ENCODE measurements at regions not wholly inside any gene's neighbourhood (a gene's known extent, or its start where the extent isn't known, plus 50 kb on each side); places are given as distances from the start of the nearest gene placed in this dataset.

DNA sequence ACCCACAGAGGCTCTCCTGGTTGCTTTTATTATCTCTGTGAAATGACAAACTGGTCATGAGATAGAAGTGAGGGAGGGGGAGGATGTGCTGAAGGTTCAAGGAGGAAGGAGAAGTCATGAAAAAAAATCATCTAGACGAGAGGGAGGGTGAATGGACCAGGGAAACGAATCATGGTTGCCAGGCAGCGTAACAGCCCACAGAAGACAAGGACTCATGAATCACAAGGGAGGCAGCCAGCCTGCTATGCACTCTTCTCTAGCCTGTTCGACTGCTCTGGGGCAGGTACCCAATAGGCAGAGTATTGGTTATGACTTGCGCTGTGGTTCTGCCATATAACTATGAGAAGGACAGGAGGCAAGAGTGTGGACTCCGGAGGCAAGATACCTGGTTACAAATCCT, 475.2 kb downstream of the CDK5RAP2 start:
- DNase-seq: no peak
- no peaks in the 10 kb centered on the region for H3K36me3 Mint-ChIP-seq (ENCODE audit: low read depth)
- intact Hi-C loops (cut with micrococcal nuclease): no loop called here
- peaks cover 2% of the 10 kb centered on the region for H3K27me3 Mint-ChIP-seq
- no peaks in the 10 kb centered on the region for H3K4me1 Mint-ChIP-seq
- no peak overlapping the region for H3K27ac Mint-ChIP-seq
- H3K4me3 Mint-ChIP-seq: no peak overlapping the region
- H3K9me3 Mint-ChIP-seq: no peaks in the 10 kb centered on the region

DNA sequence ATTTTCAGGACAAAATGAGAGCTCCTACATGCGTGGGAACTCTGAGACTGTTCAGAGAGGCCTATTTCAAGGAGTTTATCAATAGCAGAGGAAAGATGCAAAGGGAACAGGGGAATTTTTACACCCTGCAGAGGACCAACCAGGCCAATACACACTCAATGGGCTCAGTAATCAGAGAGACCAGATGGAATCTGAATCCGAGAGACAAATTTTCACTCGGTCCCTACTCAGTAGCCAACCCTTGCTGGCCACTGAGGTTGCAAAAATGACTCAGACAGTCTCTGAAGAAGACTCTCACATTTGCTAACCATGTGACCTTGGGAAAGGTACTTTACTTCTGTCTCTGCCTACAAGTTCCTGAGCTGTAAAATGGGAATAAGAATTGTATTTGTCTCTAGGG, 479.4 kb downstream of the CDK5RAP2 start:
- no peak for DNase-seq
- Mint-ChIP-seq H3K27ac (no peak overlapping the region), H3K4me1 (no peaks in the 10 kb centered on the region), H3K4me3 (no peak overlapping the region), H3K36me3 (ENCODE audit: low read depth) (no peaks in the 10 kb centered on the region), H3K27me3 (peaks cover 2% of the 10 kb centered on the region), H3K9me3 (no peaks in the 10 kb centered on the region)
- intact Hi-C loops (cut with micrococcal nuclease): no loop called here

GRCh38 chr9:120099065-120099464, 480.9 kb downstream of the CDK5RAP2 start:
- Mint-ChIP-seq H3K4me3 (no peak overlapping the region), H3K36me3 (ENCODE audit: low read depth) (no peaks in the 10 kb centered on the region), H3K27me3 (no peaks in the 10 kb centered on the region), H3K27ac (no peak overlapping the region), H3K4me1 (no peaks in the 10 kb centered on the region), H3K9me3 (no peaks in the 10 kb centered on the region)
- no peak for DNase-seq
- intact Hi-C loops (cut with micrococcal nuclease): no loop called here

DNA sequence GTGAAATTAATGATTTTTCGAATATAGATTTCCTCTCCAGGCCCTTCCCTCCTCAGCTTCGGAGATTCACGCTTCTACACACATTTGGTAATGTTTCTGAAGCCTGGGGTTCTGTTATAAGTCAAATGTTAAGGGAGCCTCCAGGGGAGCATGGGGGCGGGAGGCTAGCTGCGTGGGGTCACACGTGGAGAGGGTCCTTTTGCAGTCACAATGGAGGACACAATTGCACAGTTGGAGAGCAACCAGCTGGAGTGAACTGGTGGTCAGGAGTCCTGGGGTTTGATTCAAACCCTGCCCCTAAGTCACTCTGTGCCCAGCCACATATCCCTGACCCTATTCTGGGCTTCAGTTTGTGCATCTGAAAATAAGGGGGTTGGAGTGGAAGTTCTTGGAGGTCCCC, 481.4 kb downstream of the CDK5RAP2 start:
- intact Hi-C loops (cut with micrococcal nuclease): no loop called here
- no peak for DNase-seq
- Mint-ChIP-seq H3K9me3 (no peaks in the 10 kb centered on the region), H3K4me3 (no peak overlapping the region), H3K36me3 (ENCODE audit: low read depth) (no peaks in the 10 kb centered on the region), H3K4me1 (no peaks in the 10 kb centered on the region), H3K27me3 (no peaks in the 10 kb centered on the region), H3K27ac (no peak overlapping the region)

- no peaks in the 10 kb centered on the region for H3K4me1 Mint-ChIP-seq
- H3K36me3 Mint-ChIP-seq (ENCODE audit: low read depth): no peaks in the 10 kb centered on the region
- no peak overlapping the region for H3K27ac Mint-ChIP-seq
- peaks cover 5% of the 10 kb centered on the region for H3K9me3 Mint-ChIP-seq
- no peak overlapping the region for H3K4me3 Mint-ChIP-seq
- DNase-seq: no peak
- no peaks in the 10 kb centered on the region for H3K27me3 Mint-ChIP-seq
- intact Hi-C loops (cut with micrococcal nuclease): no loop called here
These were observed 488.8 kb downstream of the CDK5RAP2 start for GRCh38 chr9:120091206-120091605.

- Mint-ChIP-seq H3K27ac (no peak overlapping the region), H3K4me3 (no peak overlapping the region), H3K27me3 (no peaks in the 10 kb centered on the region), H3K36me3 (ENCODE audit: low read depth) (no peaks in the 10 kb centered on the region), H3K9me3 (peaks cover 5% of the 10 kb centered on the region), H3K4me1 (no peaks in the 10 kb centered on the region)
- DNase-seq: no peak
- intact Hi-C loops (cut with micrococcal nuclease): no loop called here
These were observed 499.1 kb downstream of the CDK5RAP2 start for GRCh38 chr9:120080849-120081248.

GRCh38 chr9:120078112-120078511, 501.9 kb downstream of the CDK5RAP2 start:
- H3K27me3 Mint-ChIP-seq: no peaks in the 10 kb centered on the region
- no peaks in the 10 kb centered on the region for H3K9me3 Mint-ChIP-seq
- no peak overlapping the region for H3K4me3 Mint-ChIP-seq
- DNase-seq: no peak
- intact Hi-C loops (cut with micrococcal nuclease): no loop called here
- H3K36me3 Mint-ChIP-seq (ENCODE audit: low read depth): no peaks in the 10 kb centered on the region
- no peak overlapping the region for H3K27ac Mint-ChIP-seq
- H3K4me1 Mint-ChIP-seq: no peaks in the 10 kb centered on the region

DNA sequence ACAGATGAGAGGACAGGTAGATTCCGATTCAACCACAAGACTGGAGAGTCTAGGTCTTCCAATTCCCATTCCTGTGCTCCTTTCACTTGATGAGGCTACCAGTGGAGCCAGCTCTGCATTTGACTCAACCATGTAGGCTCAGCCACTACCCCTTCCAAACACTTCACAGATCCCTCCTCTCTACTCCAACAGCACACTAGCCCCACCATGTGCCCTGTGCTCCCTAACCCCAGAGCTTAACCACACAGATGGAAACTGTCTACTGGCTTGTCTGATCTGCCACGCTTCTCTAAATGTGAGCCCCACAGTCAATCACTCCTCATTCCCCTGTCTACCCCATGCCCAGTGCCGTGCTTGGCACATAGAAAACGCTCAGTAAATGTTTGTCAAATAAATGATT, 508.2 kb downstream of the CDK5RAP2 start:
- intact Hi-C loops (cut with micrococcal nuclease): no loop called here
- no peaks in the 10 kb centered on the region for H3K4me1 Mint-ChIP-seq
- H3K4me3 Mint-ChIP-seq: no peak overlapping the region
- H3K9me3 Mint-ChIP-seq: no peaks in the 10 kb centered on the region
- H3K27ac Mint-ChIP-seq: no peak overlapping the region
- DNase-seq: no peak
- no peaks in the 10 kb centered on the region for H3K36me3 Mint-ChIP-seq (ENCODE audit: low read depth)
- no peaks in the 10 kb centered on the region for H3K27me3 Mint-ChIP-seq

- Mint-ChIP-seq H3K27me3 (no peaks in the 10 kb centered on the region), H3K9me3 (peaks cover 4% of the 10 kb centered on the region), H3K4me3 (no peak overlapping the region), H3K36me3 (ENCODE audit: low read depth) (no peaks in the 10 kb centered on the region), H3K4me1 (no peaks in the 10 kb centered on the region), H3K27ac (no peak overlapping the region)
- no peak for DNase-seq
- intact Hi-C loops (cut with micrococcal nuclease): no loop called here
These were observed 513.7 kb downstream of the CDK5RAP2 start for GRCh38 chr9:120066315-120066714.

GRCh38 chr9:120065151-120065550, 514.8 kb downstream of the CDK5RAP2 start:
- Mint-ChIP-seq H3K36me3 (ENCODE audit: low read depth) (no peaks in the 10 kb centered on the region), H3K4me1 (no peaks in the 10 kb centered on the region), H3K4me3 (no peak overlapping the region), H3K9me3 (peaks cover 4% of the 10 kb centered on the region), H3K27ac (no peak overlapping the region), H3K27me3 (no peaks in the 10 kb centered on the region)
- DNase-seq: no peak
- intact Hi-C loops (cut with micrococcal nuclease): no loop called here

GRCh38 chr9:120045011-120045410, 535.0 kb downstream of the CDK5RAP2 start:
- H3K4me1 Mint-ChIP-seq: no peaks in the 10 kb centered on the region
- intact Hi-C loops (cut with micrococcal nuclease): no loop called here
- no peak overlapping the region for H3K4me3 Mint-ChIP-seq
- H3K36me3 Mint-ChIP-seq (ENCODE audit: low read depth): no peaks in the 10 kb centered on the region
- H3K27ac Mint-ChIP-seq: no peak overlapping the region
- DNase-seq: no peak
- H3K27me3 Mint-ChIP-seq: no peaks in the 10 kb centered on the region
- no peaks in the 10 kb centered on the region for H3K9me3 Mint-ChIP-seq

DNA sequence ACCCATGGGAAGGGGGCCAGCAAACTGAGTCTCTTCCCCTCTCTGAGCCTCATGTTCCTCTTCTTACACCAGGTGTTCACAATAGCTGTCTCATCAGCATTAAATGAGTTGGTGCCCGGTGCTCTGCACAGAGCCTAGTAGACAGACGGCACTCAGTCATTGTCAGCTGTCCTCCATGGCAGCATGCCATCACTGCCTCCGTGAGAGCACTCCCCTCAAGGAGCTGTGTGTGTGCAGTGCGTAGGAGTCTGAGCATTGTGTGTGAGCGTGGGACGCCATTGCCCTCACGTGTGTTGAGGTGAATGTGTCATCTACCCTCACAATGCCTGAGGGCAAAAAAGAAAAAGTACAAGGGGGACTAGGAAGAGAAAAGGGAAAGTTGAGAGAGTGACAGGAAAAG, 536.5 kb downstream of the CDK5RAP2 start:
- Mint-ChIP-seq H3K36me3 (ENCODE audit: low read depth) (no peaks in the 10 kb centered on the region), H3K4me1 (no peaks in the 10 kb centered on the region), H3K27ac (no peak overlapping the region), H3K4me3 (no peak overlapping the region), H3K27me3 (no peaks in the 10 kb centered on the region), H3K9me3 (no peaks in the 10 kb centered on the region)
- intact Hi-C loops (cut with micrococcal nuclease): no loop called here
- DNase-seq: no peak

DNA sequence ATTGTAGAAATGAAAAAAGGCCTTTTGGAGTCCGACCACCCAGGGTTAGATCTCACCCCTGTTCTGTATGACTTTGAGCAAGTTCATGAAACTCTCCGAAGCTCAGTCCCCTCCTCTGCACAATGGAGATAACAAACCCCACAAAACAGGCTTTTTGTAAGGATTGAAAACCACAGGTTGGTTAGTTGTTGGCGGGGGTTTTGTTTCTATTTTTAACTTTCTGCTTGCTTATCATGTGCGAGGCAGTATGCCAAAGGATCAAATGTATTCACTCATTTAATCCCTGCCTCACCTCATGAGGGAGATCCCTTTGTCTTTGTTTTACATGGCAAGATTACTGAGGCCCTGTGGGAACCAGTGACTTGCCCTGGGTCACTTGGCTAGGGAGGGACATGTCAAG, 539.1 kb downstream of the CDK5RAP2 start:
- Mint-ChIP-seq H3K27ac (no peak overlapping the region), H3K36me3 (ENCODE audit: low read depth) (no peaks in the 10 kb centered on the region), H3K27me3 (no peaks in the 10 kb centered on the region), H3K9me3 (no peaks in the 10 kb centered on the region), H3K4me1 (no peaks in the 10 kb centered on the region), H3K4me3 (no peak overlapping the region)
- intact Hi-C loops (cut with micrococcal nuclease): no loop called here
- no peak for DNase-seq

DNA sequence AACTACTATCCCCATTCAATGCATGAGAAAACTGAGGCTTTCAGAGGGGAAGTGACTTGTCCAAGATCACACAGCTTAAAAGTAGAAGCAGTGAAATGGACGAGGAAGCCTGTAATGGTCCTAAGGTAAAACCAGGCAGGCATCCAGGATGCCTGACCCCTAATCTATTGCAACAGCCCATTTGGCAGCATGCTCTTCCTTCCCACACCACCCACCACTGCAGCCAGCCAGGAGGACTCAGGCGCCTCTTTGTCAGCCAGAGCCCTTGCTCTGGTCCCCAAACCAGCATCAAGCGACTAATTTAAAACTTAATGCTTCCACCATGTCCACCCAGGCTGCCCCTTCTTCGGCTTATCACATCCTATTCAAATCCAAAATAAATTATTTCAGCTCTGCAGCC, 541.6 kb downstream of the CDK5RAP2 start:
- DNase-seq: no peak
- Mint-ChIP-seq H3K9me3 (no peaks in the 10 kb centered on the region), H3K27ac (no peak overlapping the region), H3K27me3 (no peaks in the 10 kb centered on the region), H3K4me3 (no peak overlapping the region), H3K4me1 (no peaks in the 10 kb centered on the region), H3K36me3 (ENCODE audit: low read depth) (no peaks in the 10 kb centered on the region)
- intact Hi-C loops (cut with micrococcal nuclease): no loop called here

DNA sequence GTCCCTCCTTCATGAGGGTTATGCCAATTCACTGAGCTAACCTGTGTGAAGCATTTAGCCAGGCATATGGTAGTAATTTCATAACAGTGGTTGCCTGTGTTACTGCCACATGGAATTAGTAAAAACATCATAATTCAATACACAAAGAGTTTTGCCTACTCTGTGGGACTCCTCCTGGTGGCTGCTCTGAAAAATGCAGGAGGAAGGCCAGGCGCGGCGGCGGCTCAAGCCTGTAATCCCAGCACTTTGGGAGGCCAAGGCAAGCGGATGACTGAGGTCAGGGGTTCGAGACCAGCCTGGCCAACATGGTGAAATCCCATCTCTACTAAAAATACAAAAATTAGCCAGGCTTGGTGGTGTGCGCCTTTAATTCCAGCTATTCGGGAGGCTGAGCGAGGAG, 547.3 kb downstream of the CDK5RAP2 start:
- Mint-ChIP-seq H3K9me3 (no peaks in the 10 kb centered on the region), H3K36me3 (ENCODE audit: low read depth) (no peaks in the 10 kb centered on the region), H3K4me3 (no peak overlapping the region), H3K27me3 (no peaks in the 10 kb centered on the region), H3K4me1 (no peaks in the 10 kb centered on the region), H3K27ac (no peak overlapping the region)
- DNase-seq: no peak
- intact Hi-C loops (cut with micrococcal nuclease): no loop called here

DNA sequence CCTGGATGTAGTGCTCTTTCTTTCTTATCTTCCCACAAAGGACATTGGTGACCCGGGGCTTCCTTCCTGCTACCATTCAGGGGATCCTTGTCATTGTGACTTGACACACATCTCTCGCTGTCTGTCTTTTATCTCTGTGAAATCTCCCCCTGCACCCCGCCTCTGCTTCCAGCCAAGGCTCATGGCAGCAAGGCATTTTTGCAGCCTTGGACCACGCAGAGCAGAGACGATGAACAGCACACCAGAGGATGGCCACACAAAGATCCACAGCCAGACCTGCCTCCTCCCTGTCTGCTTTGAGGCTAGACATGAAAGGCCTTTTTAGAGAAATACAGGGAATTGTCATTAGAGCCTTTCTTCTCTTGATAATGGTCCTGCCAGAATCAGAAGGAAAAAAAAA, 549.1 kb downstream of the CDK5RAP2 start:
- H3K4me1 Mint-ChIP-seq: no peaks in the 10 kb centered on the region
- no peaks in the 10 kb centered on the region for H3K27me3 Mint-ChIP-seq
- no peak overlapping the region for H3K27ac Mint-ChIP-seq
- no peak for DNase-seq
- H3K9me3 Mint-ChIP-seq: no peaks in the 10 kb centered on the region
- H3K4me3 Mint-ChIP-seq: no peak overlapping the region
- no peaks in the 10 kb centered on the region for H3K36me3 Mint-ChIP-seq (ENCODE audit: low read depth)
- intact Hi-C loops (cut with micrococcal nuclease): no loop called here
